ENCODE measurements at regions not wholly inside any gene's neighbourhood (a gene's known extent, or its start where the extent isn't known, plus 50 kb on each side); places are given as distances from the start of the nearest gene placed in this dataset.

GRCh38 chr11:115080923-115081680, 402.8 kb downstream of the NXPE2 start:
- no peak for TF ChIP-seq EZH2 (IDR thresholded peaks at IDR 0.05)
- TF ChIP-seq POLR2A (IDR thresholded peaks at IDR 0.05; ENCODE audit: borderline replicate concordance, extremely low read depth, insufficient read depth, insufficient read length), result no peak
- TF ChIP-seq ZNF274 (IDR thresholded peaks at IDR 0.05; ENCODE audit: low read depth, low read length), result no peak
- TF ChIP-seq ELF1 (IDR thresholded peaks at IDR 0.05; ENCODE audit: borderline replicate concordance, low read depth), result no peak
- no peak for TF ChIP-seq CEBPB (IDR thresholded peaks at IDR 0.05; ENCODE audit: low read depth)
- TF ChIP-seq SP1 (IDR thresholded peaks at IDR 0.05; ENCODE audit: low read depth), result no peak
- no peak for TF ChIP-seq SIN3A (IDR thresholded peaks at IDR 0.05; ENCODE audit: low read depth)
- no peak for TF ChIP-seq EZH2phosphoT487 (IDR thresholded peaks at IDR 0.05; ENCODE audit: borderline replicate concordance)
- no peak for TF ChIP-seq FOSL1 (IDR thresholded peaks at IDR 0.05; ENCODE audit: low read depth)
- no peak for TF ChIP-seq ZFX (IDR thresholded peaks at IDR 0.05)
- no peak for TF ChIP-seq MAX (IDR thresholded peaks at IDR 0.05)
- no peak for TF ChIP-seq ZBTB33 (IDR thresholded peaks at IDR 0.05; ENCODE audit: extremely low read depth, insufficient replicate concordance, low read length)
- TF ChIP-seq RAD21 (IDR thresholded peaks at IDR 0.05; ENCODE audit: low read depth), result no peak
- Histone ChIP-seq H3K27me3 (ENCODE audit: insufficient read depth, low read length) (no peaks in the 10 kb centered on the region), H2AFZ (ENCODE audit: low read depth, low read length, poor library complexity, severe bottlenecking) (no peak overlapping the region), H3K9me2 (ENCODE audit: insufficient read depth) (no peaks in the 10 kb centered on the region), H3K27ac (ENCODE audit: low read depth, low read length) (no peak overlapping the region), H3K4me3 (replicated peaks in 1 of 2; ENCODE audit: low read depth in 1 of 2, low read length in 2 of 2) (no peak overlapping the region), H3K4me2 (ENCODE audit: low read length) (no peak overlapping the region), H3K36me3 (ENCODE audit: control insufficient read depth in 1 of 2, insufficient read depth in 2 of 2, low read length in 2 of 2) (no peaks in the 10 kb centered on the region), H3K4me1 (ENCODE audit: control insufficient read depth in 1 of 2, insufficient read depth in 2 of 2, low read length in 2 of 2) (no peaks in the 10 kb centered on the region), H4K20me1 (ENCODE audit: insufficient read depth) (no peaks in the 10 kb centered on the region), H3K9me3 (ENCODE audit: control insufficient read depth in 1 of 2, insufficient read depth in 1 of 2, low read depth in 1 of 2, low read length in 2 of 2) (no peaks in the 10 kb centered on the region; a peak in 2 of 4 replicates), H3K79me2 (ENCODE audit: insufficient read depth, low read length) (no peaks in the 10 kb centered on the region), H3K9ac (ENCODE audit: low read length) (no peak overlapping the region)
- DNase-seq (ENCODE audit: low read depth, low spot score), result no peak
- intact Hi-C loops (cut with micrococcal nuclease), result no loop called here
- ChIA-PET POLR2A (no interaction called here), RAD21 (ENCODE audit: low non-redundant PET in 1 of 2, low total read pairs in 2 of 2, uncharacterized antibody in 2 of 2, unreplicated experiment in 2 of 2) (no interaction called here), CTCF (no interaction called here)
- ATAC-seq, result no peak
- no TSS peak for BruUV-seq (replicated peaks)

All from HCT116 (cell line).